Loucy (cell line): ENCODE measurements at regions not wholly inside any gene's neighbourhood (a gene's known extent, or its start where the extent isn't known, plus 50 kb on each side); places are given as distances from the start of the nearest gene placed in this dataset.

Experiments used
- CTCF ChIP-seq: fragments of 200-600 bp; sonication (generic); conservative IDR thresholded peaks from 2 replicates; pipeline ENCODE4 v1.5.1; 2014; ENCODE audit warnings: mild to moderate bottlenecking, antibody characterized with exemption, low read length
- EZH2phosphoT487 ChIP-seq: fragments of 200-600 bp; IDR thresholded peaks from 2 replicates; pipeline ENCODE4 v1.6.1; 2018; ENCODE audit warnings: antibody characterized with exemption, mild to moderate bottlenecking, moderate library complexity, borderline replicate concordance

GRCh38 chr2:106991866-106992265 lies 105.9 kb upstream of the ST6GAL2 start:
- no peak for TF ChIP-seq EZH2phosphoT487
- no peak for TF ChIP-seq CTCF
